Activated naive CD8-positive, alpha-beta T cell treated with anti-CD3 and anti-CD28 coated beads, Interleukin-2, amount 50 U/mL, for 16 hours (primary cell): ENCODE measurements at regions not wholly inside any gene's neighbourhood (a gene's known extent, or its start where the extent isn't known, plus 50 kb on each side); places are given as distances from the start of the nearest gene placed in this dataset.
"Not testable (repeated sequence)": the region's sequence is repeated elsewhere in the genome, so short reads cannot be mapped to it uniquely, and the experiment has no call there.

Experiments used
- DNase-seq: peaks from one replicate; pipeline ENCODE4 v3.0.0-alpha.2; 2020; ENCODE audit warnings: low read depth, low spot score

DNA sequence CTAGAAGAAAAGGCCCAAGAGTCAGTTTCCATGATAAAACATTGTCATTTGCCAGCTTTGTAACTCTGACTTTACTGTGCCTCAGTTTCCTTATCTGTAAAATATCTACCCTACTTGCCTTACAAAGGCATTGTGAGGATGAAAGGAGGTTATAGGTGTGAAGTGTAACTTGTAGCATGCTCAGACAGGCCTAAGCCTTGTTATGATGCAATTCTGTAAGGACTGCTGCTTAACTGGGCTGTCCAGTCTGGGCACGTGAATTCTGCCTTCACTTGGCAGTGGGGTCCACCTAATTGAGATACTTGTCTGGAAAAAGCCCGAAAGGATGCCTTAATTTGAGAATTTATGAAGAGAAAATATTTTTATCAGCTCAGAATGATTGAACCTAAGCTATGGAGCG lies 114.5 kb upstream of the DYRK2 start:
- DNase-seq = no peak

- no peak for DNase-seq
Measured at GRCh38 chr12:67534681-67535080, 113.9 kb upstream of the DYRK2 start.

GRCh38 chr12:67535176-67535575 lies 113.4 kb upstream of the DYRK2 start:
- no peak for DNase-seq

GRCh38 chr12:67535971-67536370 lies 112.6 kb upstream of the DYRK2 start:
- DNase-seq = no peak

DNA sequence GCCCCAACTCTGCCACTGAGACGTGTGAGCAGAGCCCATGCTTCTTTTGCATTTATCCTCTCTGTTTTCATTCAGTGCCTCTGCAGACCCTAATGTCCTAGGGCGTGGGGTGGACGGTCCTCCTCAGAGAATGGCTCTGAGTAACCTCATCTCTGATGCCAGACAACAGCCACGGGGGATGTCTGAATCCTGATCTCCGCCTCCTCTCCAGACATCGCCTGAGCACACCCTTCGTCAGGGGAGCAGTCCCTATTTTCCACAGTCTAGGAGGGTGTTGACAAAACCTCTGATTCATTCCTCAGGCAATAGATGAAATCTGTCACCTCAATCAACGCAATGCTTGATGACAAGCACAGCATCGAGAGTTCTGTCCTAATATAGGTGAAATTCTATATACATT lies 109.2 kb upstream of the DYRK2 start:
- no peak for DNase-seq

DNA sequence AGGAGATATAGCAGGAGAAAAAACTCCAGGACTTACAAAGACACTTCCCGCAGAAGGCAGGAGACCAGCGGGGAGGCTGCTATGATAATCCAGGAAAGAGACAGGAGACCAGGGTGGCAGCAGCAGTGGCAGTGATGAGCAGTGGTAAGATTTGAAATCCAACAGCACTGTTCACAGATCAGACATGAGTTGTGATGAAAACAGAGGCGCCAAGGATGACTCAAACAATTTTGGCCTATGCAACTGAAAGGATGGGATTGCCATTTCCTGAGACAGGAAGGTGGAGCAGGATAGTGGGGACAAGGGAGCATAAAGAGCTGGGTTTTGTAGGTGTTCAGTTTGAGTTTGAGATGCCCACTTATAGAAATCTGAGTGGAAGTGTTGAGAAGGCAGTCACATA lies 108.6 kb upstream of the DYRK2 start:
- no peak for DNase-seq

DNA sequence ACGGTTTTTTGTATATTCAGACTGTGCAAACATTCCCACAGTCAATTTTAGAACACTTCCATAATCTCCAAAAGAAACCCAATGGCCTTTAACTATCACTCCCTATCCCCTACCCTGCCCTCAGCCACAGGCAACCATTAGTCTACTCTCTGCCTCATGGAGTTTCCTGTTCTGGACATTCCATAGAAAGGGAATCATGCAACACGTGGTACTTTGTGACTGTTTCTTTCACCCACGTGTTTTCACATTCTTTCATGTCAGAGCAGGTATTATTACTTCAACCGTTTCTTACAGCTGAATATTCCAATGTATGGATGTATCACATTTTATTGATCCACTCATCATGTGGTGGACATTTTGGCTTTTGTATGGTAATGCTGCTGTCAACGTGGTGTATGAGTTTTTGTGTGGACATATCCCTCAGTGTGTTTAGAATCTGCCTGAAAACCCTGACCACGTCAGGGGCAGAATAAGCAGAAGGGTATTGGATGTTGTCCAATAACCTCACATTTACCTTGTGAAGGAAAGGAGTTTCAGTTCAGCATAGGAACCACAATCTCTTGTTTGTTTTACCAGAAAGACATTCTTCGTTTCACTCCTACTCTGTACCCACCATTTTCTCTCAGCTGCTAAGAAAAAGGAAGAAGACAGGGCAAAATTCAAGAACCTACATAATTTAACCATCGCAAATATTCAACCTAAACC lies 107.5 kb upstream of the DYRK2 start:
- no peak for DNase-seq

DNA sequence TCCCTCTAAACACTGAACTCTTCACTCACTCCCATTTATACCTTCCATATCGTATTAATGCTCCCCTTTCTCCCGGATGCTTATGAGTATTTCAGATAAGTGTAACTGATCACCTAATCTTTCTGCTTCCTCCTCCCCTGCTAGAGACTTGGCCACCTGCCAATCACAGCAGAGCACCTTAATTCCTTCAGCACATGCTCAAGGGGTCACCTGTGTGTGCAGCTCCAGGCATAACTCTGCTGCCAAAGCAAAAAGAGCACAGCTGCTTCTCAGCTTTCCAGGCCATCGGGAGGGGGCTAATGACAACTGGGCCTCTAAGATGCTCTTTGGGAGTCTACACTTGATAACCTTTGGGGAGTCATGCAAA lies 106.9 kb upstream of the DYRK2 start:
- no peak for DNase-seq

- no peak for DNase-seq
Measured at GRCh38 chr12:67543021-67543770, 105.3 kb upstream of the DYRK2 start.

GRCh38 chr12:67545298-67545697 lies 103.2 kb upstream of the DYRK2 start:
- DNase-seq = no peak

GRCh38 chr12:67546746-67547145 lies 101.8 kb upstream of the DYRK2 start:
- DNase-seq = no peak

DNA sequence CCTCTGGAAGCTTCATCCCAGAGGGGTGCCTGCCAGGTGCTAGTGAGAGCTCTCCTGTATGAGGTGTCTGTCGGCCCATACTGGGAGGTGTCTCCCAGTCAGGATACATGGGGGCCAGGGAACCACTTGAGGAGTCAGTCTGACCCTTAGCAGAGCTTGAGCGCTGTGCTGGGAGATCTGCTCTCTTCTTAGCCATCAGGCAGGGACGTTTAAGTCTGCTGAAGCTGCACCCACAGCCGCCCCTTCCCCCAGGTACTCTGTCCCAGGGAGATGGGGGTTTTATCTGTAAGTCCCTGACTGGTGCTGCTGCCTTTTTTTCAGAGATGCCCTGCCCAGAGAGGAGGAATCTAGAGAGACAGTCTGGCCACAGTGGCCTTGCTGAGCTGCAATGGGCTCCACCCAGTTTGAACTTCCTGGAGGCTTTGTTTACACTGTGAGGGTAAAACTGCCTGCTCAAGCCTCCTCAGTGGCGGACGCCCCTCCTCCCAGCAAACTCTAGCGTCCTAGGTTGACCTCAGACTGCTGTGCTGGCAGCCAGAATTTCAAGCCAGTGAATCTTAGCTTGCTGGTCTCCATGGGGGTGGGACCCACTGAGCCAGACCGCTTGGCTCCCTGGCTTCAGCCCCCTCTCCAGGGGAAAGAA lies 93.3 kb upstream of the DYRK2 start:
- not testable (repeated sequence) for DNase-seq

GRCh38 chr12:67558775-67559174 lies 89.8 kb upstream of the DYRK2 start:
- DNase-seq = no peak

- no peak for DNase-seq
Measured at GRCh38 chr12:67559751-67560150, 88.8 kb upstream of the DYRK2 start.

- no peak for DNase-seq
Measured at GRCh38 chr12:67562513-67563287, 85.8 kb upstream of the DYRK2 start.

DNA sequence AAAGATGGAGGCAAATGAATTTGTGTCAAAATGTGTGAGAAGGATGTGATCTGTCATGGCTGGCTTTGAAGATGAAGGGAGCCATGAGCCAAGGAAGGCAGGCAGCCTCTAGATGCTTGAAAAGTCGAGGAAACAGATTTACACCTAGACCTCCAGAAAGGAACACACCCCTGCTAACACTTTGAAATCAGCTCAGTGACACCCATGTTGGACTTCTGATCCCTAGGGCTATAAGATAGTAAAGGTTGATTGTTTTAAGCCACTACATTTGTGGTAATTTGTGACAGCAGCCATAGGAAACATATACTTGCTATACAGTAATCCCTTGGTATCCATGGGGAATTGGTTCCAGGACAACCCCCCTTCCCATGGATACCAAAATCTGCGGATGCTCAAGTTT lies 80.5 kb upstream of the DYRK2 start:
- DNase-seq = no peak

GRCh38 chr12:67572492-67572891 lies 76.1 kb upstream of the DYRK2 start:
- no peak for DNase-seq

DNA sequence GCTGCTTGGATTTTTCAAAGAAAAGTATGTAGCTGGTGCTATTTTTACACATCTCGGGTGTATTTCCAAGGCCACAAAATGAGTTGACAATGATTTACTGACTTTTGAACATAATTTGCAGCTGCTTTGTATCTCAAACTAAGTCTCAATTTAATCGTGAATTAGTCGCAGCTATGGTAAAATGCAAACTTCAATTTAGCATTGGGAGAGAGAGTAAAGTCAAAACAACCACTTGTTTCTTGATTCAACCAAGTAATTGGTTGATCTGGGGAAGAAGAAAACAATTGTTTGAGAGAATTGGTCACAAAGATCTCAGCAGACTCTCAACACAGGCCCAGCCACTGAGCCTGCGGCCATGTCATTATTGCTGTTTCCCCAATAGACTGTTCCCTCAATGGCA lies 75.0 kb upstream of the DYRK2 start:
- DNase-seq = no peak

DNA sequence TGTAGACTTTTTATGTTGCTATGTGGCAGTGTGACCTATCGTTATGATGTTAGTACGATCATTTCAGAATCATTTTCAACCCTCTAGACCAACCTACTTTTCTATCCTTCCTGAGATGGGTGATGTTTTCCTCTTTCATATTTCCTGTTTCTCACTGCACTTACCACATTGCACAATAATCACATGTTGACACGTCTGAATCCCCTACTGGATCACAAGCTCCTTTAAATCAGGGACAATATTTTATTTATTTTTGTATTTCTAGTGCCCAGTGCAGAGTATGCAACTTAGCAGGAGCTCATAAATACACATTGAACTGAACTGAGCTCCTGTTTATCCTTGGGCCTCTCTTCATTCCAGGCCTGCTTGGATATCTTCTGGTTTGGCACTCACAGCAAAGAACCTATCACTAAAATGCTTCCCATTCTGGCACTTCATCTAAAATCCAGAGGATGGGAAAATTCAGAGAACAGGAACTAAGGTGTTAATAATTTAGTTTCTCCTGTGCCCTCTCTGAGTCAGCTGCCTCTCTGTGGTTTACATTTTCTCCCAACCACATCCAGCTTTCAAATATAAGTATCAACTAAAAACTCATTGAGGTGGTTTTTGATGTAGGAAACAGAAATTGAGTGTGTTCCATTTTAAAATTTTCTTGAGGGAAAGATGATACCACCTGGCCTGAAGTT lies 69.4 kb upstream of the DYRK2 start:
- DNase-seq = no peak

- no peak for DNase-seq
Measured at GRCh38 chr12:67579662-67580003, 68.9 kb upstream of the DYRK2 start.

DNA sequence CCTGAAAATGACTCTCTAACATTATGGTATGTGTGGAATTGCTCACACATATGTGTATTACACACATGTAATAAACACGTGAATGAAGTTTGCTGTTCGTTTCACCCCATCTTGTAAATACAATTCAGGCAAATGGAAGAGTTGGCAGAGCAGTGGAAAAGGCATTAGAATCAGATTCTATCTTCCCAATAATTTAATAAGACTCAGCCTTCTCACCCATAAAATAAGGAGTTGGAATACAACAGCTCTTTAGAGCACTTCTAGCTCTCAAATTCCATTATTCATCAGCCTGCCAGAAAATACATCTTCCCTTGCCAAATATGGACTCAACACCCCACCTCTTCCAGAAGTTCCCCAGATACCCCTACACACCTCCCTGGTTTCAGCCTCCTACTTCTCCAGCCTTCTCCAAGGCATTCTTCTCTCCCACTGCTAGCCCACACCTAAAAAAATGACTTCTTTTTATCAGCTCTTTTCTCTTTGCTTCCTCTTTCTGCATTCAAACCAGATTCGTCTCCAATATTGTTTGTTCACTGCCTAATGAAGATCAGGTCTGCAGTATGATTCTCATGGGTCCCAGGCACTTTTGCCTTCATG lies 66.2 kb upstream of the DYRK2 start:
- DNase-seq = no peak
